CD4-positive, alpha-beta T cell treated with Interleukin-15 for 1 hour (primary cell): ENCODE measurements at regions not wholly inside any gene's neighbourhood (a gene's known extent, or its start where the extent isn't known, plus 50 kb on each side); places are given as distances from the start of the nearest gene placed in this dataset.
"Not testable (repeated sequence)": the region's sequence is repeated elsewhere in the genome, so short reads cannot be mapped to it uniquely, and the experiment has no call there.

Experiments
- DNase-seq: peaks from one replicate; pipeline ENCODE4 v3.0.0-alpha.2; 2020

DNA sequence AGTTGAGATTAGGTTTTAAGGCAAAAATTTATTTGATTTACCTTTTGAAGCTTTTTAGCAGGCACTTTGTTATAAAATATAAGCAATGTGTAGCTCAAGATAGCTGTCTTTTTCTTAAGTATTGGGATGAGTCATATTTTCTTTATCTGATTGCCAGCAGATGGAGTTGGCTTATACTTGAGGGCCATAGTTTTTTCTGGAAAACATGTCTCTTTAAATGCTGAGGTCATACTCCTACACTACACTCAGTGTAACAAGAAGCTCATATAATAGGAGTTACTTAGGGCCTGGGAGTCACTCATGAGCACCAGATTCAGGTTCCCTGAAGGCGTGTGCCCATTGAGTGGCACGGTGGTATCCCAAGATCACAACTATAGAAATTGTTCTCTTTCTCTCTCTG, 579.8 kb downstream of the EDEM1 start:
- DNase-seq = no peak

DNA sequence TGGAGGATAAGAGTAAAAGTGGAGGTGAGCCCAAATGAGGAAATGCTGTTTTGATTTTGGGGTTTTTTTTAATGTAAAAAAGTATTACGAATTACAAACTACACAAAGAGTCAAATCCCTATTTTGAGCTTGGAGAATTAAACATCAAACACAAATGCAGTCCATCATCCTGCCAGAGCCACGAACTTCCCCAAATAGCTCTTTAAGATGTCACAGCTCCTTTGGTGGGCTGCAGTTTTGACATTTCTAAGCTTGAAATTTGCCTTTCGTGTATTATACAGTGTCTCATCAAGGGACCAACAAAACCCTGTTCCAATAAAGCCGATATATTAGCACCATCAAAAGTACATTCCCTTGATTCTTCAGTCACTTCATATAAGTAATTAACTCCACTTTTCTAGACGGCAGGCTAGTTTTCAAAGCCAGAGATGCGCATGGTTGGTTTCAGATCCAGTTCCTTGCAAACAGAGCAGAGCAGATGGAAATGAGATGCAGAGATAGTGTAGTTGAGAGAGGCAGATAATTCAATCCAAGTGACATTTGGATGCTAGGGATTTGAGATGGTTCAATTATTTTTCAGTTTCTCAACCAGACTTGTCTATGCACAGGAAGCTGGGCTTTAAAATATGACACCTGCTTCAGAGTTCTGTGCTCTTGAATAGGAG, 580.9 kb downstream of the EDEM1 start:
- DNase-seq = no peak

DNA sequence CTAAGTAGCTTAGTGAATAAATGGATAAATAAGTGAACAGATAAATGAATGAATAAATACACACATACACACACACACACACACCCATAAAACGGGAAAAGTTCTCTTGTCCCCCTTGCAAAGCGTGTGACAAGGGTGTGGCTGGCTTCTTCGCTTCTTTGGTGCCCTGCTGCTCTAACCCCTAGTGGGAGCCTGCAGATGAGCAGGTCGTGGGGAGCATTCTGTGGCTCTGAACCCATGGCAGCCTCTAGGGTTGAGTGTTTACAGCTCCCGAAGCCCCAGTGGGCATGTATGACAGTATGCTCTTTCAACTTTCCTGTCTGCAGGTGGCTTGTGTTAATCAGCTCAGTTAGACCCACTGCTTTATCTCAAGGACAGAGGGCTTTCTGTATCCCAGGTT, 582.3 kb downstream of the EDEM1 start:
- no peak for DNase-seq

DNA sequence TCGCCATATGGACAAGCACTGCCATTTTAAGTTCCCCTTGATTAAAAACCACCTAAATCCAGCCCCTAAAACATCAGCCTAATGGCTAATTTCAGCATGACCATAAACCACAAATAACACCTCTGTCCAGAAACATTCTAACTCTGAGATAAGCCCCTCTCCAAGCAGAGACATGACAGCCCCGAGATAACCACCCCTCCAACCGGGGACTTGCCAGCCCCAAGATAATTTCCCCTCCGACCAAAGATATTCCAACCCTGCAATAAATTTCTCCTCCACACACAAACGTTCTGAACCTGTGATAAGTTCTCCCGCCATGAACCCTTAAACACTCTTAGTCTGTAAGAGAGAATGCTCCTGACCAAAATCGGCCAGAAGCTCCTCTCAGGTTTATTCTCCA, 586.8 kb downstream of the EDEM1 start:
- DNase-seq = no peak

DNA sequence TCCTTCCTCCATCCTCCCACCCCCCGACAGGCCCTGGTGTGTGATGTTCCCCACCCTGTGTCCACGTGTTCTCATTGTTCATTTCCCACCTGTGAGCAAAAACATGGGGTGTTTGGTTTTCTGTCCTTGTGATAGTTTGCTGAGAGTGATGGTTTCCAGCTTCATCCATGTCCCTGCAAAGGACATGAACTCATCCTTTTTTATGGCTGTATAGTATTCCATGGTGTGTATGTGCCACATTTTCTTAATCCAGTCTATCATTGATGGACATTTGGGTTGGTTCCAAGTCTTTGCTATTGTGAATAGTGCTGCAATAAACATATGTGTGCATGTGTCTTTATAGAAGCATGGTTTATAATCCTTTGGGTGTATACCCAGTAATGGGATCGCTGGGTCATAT, 587.6 kb downstream of the EDEM1 start:
- DNase-seq = not testable (repeated sequence)

DNA sequence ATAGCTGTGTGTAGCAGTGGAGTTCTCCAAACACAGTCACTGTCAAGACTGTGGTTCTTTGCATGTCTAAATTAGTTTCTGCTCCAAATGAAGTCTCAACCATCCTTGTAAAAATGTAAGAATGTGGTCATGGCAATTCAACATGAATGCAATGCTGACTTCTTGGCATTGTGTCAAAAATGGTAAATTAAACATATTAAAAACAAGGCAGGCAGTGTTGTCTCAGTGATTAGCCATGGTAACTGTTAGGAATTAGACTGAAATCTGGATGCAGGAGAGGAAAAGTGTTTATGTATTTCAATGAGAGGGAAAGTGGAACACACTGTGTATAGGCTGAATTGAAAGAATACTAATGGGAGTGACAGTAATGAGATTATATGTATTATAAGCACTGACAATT, 597.2 kb downstream of the EDEM1 start:
- DNase-seq = no peak

DNA sequence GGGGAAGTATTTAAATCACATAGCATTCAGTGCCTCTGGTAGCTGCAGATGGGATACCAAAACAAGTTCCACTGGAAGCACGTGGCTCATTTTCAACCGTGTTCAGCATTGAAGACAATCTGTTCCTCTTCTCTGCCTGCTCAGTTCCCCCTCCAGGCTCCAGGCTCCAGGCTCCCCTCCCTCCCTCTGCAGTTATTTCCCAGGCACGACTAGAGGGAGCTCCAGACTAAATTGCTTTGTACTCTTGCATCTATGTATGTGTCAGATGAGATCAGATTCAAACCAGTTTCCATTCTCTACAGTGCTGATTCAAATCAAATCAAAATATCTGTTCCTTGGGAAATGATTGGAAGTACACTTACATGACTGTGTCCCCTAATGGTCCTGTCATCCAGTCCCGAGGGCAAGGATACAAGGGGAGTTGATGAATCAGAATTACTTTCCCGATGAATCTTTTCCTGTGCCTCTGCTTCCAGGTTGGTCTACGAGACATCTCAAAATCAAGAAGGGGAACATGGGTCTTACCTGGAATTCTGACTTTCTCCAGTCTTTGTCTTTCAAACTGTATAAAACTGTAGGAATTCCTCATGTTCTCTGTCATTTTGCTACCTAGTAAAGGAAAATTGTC, 600.5 kb downstream of the EDEM1 start:
- DNase-seq = no peak

DNA sequence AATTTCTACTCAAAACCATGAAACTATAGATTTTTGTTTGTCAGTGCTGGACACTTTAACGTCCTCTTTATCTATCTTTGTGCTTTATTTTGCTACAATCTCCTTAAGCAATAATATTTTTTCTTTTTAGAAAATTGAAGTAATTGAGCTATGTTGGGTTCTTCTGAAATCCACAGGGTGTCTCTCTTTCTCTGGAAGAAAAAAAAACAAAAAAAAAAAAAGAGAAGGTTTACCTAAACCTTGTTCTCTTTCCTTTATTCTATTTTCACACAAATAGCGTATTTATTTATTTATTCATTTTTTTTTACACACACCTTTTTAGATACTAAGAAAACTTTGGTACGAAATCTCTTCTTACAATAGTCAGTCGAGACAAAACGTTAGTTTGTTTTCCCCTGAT, 601.0 kb downstream of the EDEM1 start:
- no peak for DNase-seq

DNA sequence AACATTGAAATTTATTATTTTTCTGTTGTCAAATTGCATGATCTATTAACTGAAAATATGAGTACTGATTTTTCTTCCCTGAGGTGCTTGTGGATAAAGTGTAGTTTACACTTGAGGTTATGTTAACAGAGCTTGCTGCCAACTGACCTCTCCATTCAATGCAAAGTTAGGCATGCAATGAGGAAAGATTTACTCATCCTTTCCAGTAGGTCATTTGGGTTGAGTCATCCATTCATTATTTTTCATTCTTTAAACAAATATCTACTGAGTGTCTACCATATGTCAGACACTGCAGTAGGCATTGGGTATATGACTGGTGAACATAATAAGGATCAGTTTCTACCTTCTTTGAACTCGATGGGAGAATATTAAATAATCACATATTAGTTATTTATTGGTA, 604.1 kb downstream of the EDEM1 start:
- no peak for DNase-seq

DNA sequence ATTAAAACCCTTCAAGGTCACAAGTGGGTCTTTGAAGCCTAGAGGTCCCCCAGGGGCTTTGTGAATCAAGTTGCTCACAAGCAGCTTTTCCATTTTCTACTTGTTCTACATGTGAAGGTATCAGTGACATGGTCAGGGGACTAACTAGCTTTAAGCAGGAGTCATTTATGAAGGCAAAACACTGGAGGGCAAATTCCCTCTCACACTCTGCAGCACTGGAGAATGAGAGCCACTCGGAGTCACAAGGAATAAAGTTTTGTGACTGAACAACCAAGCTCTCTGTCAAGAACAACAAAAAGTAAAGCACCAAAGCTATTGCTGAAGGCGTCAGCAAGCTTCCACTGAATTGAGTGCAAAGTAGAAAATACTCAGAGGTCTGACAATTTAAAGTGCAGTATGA, 609.0 kb downstream of the EDEM1 start:
- DNase-seq = no peak

DNA sequence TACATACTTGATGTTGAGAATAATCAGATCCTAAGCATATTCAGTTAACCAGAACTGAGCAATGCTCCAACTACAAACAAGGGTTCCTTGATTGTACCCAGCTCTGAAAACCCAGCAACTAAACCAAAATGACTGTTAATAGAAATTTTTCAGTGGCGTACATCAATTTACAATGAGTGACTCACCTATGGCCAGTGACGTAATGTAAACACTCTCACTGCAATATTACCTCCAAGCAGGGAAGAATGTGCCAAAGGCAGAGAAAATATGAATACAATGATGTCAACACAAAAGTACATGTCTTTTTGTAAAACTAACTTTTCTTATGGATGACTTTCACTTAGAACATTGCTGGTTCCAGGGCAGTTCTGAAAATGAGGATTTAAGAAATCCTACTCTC, 611.3 kb downstream of the EDEM1 start:
- no peak for DNase-seq

DNA sequence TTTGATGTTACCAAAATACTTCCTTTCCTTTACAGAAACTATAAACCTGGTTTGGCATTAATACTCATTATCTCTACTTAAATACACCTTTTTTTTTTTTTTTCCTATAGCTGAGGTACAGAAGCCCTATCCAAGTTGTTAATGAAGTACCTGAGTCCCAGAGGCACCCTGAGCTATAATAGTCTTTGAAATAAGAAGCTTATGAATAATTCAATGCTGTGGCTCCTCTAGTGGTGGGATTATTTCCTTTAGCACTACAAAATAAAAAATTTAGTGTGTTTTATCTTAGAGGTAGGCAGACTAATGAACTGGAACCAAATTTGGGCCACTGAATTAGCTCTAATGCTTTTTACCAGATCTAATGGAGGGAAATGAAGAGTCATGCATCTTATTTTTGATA, 611.9 kb downstream of the EDEM1 start:
- DNase-seq = no peak

DNA sequence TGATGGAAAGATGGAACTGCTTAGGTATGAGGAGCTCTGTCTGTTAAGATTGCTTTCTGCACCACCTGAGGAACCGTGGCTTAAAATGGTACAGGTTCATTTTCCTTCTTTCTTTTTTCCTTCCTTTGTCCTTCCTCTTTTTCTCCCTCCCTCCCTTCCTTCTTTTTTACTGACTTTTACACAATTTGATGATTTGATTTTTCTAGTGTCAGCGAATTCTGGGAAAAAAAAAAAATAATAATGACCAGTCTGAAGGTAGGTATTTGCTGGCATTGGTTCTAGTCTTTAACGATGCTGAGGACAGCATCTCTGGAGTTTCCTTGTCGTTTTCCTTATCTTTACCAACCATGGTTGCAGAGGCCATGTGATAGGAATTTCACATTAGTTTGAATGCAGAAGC, 613.5 kb downstream of the EDEM1 start:
- no peak for DNase-seq

DNA sequence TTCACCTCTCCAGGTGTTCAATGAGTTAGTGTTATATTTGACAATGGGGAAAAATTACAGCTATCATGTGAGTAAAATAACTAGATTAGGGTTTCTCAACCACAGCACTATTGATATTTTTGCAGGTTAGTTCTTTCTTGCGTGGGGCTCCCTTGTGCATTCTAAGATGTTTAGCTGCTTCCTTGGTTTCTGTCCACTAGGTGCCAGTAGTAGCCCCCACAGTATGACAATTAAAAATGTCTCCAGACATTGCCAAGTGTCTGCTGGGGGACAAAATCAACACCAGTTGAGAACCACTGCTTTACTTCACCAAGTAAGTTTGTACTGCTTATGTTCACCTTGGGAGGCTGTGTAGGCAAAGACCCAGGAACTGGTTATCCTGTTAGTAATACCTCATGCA, 618.7 kb downstream of the EDEM1 start:
- DNase-seq = no peak

DNA sequence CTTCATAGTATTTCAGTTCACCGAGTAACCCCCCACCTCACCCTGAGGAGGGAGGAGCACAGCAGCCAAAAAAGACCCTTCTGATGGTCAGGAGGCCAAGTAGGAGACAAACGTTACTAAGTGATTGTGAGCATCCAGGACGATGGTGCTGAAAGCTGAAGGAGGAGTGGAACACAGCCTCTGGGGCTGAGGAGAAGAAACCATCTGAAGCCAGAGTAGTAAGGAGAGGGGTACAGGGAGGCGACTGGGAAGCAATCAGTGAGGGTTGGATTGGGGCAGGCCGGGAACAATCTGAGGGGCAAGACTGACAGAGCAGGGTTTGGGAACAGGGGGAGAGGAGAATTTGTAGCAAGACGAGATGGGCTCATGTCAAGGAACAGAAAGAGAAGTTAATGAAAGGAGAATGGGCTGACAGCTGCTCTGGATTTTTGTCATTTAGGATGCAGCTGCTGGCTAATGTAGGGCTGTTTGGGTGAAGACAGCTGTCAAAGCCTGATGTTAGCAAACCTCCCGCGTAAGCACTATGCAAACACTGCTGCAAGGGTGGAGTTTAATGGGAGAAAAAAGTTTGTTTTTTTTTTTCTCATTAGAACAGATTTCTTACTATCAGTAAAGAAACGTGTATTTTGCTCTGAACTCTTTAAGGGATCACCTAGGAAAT, 622.2 kb downstream of the EDEM1 start:
- DNase-seq = no peak

DNA sequence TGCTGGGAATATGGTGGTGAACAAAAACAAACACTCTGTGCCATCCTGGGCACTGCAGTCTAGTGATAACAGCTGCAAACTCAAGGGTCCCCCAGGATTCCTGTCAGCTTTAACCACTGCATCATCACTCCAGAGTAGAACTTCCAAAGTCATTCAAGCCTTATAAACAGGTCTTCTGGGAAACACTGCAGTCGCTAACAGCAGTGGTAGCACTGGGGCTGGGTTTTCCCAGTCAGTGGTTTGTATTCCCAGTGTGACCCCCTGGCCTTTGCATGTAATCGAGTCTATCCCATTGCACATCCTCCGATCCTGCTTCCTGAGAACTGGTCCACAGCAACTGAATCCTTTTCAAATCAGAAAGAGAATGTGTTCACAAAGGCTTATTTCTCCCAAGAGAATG, 623.5 kb downstream of the EDEM1 start:
- no peak for DNase-seq

DNA sequence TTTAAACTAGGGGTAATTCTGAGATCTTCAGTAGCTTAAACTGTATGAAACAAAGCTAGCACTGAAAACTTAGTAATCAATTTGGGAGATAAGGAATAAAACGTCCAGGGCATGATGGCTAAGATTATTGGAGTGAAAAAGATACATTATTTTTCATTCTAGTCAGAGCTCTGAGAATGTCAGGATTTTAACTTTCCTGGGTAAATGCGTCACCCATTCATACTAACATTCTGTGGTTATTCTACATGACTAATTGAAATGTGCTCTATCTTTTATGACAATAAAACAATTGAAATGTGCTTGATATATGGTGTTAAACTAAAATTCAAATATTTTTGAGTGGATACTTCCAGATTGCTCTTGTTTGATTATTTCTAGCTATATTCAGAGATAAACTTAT, 626.0 kb downstream of the EDEM1 start:
- no peak for DNase-seq

DNA sequence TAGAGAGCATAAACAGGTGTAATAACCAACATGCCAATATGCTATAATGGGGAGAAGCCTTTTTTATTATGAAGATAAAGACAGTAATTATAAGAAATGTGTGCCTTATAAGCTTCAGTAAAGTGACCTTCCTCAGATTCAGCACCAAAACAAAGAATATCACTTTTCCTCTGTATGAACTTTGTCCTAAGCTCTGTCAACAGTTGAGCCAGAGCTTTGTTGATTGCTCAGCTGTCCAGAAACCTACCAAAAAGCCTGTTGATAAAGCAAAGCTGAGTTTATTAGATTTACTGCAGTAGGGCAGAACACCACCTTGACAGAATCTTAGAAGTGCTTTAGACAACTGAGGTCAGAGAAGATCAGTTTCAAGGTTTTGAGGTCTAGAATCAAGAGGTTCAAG, 635.3 kb downstream of the EDEM1 start:
- DNase-seq = no peak

DNA sequence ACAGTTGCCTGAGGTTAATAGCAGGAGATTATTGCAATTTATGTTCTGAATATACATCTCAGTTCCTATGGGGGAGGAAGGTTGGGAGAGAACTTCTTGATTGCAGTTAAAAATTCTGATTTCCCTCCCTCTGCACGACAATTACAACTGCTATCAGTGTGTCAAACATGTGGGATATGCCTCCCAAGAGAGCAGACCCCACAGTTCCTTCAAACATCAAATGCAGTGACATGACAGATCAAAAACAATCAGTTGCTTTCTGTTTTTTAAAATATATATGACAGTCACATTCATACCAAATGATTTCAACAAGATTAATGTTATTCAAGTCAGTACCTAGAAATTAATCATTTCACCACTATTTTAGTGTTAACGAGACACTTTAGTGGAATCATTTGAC, 639.0 kb downstream of the EDEM1 start:
- no peak for DNase-seq

DNA sequence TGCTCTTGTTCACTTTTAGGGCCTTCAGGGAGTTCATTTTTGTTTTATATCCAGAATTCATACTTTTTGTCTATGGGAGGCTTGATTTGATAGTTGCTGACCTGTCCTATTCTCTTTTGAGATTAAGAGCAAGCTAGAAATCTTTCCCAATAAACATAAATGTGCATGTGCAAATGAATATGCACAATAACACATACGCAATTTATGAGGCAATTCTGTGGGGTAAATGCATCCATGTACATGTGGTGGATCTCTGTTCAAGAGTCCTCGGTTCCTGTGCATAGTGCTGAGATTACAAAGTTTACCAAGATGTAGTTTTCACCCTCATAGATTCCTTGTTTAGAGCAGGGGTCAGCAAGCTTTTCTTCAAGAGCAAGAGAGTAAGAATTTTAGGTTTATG, 640.7 kb downstream of the EDEM1 start:
- DNase-seq = no peak

DNA sequence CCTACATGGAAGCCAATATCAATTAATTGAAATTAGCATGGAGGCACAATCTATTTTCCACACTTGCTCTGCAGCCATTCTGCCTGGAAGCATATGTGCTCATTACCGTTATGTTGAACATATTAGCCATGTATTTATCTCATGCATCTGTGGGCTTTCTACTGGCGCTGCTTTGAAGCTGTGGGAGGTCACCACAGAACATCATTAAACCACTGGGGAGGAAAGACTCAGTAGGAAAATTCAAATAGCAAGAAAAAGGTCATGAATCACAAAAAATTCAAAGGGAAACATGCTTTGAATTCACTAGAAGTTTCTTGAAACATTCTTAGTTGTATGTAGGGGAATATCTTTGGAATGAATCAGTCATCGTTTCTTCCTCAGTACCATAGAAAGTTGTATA, 652.5 kb downstream of the EDEM1 start:
- no peak for DNase-seq

DNA sequence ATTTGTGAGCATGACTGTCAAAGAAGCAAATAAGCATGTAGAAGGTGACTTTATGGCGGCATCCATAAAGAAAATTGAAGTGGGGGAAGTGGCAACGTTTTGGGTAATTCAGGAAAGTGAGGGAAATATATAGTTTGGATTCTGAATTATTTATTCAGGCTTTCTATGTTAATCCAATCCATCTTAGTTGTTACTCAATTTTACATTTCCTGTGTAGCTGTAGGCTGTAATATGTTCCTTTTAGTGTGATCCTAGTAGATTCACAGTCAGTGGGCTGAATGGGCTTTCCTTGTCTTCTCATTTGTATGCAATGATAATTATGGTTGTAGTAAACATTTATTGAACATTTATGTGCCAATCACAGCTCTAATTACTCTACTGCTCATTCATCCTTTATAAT, 654.1 kb downstream of the EDEM1 start:
- no peak for DNase-seq

DNA sequence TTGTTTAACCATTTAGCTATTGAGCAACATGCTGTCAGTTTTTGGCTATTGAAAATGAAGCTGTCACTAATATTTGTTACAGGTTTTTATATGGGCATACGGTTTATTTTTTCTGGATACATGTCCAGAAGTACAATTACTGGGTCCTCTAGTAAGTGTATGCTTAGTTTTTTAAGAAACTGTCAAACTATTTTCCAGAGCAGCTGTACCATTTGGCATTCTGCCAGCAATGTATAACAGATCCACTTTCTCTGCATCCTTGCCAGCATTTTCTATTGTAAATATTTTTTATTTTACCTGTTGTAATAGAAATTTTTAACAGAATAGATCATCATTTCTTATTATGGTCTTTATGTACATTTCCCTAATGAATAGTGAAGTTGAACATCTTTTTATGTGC, 658.8 kb downstream of the EDEM1 start:
- no peak for DNase-seq

DNA sequence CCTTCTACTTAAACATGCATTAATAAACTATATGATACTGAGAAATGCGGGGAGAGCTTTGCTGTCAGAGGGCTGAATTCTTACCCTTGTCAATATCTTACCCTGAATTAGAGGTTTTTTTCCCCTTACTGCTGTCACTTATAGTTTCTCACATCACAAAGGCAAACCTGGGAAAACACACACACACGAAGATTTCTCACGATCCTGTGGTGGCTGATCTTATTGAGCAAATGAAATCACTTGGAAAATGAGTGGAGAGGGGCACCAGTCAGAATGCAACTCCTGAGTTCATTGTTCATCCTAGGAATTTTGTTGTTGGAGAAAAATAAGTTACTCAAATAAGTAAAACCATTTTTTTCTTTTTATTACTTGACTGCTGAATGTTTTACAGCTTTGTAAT, 673.6 kb downstream of the EDEM1 start:
- no peak for DNase-seq

DNA sequence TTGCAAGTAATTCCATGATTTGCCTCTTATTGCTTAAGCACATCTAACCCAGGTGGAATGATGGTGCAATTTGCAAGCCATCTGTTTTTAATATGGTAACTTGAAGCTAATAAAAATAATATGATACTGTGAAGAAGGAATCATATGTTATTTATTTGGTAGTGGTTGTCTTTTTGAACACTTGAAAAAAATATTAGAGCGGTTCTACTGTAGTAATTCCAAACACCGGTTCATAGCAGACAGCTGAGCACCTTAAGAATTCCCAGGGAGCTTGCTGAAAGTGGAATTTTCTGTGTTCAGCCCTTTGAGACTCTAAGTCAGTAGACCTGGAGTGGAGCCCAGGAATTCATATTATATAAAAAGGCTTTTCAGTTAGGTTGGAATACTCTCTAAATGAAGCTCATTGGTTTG, 687.4 kb downstream of the EDEM1 start:
- DNase-seq = no peak
